ENCODE measurements at regions not wholly inside any gene's neighbourhood (a gene's known extent, or its start where the extent isn't known, plus 50 kb on each side); places are given as distances from the start of the nearest gene placed in this dataset.

DNA sequence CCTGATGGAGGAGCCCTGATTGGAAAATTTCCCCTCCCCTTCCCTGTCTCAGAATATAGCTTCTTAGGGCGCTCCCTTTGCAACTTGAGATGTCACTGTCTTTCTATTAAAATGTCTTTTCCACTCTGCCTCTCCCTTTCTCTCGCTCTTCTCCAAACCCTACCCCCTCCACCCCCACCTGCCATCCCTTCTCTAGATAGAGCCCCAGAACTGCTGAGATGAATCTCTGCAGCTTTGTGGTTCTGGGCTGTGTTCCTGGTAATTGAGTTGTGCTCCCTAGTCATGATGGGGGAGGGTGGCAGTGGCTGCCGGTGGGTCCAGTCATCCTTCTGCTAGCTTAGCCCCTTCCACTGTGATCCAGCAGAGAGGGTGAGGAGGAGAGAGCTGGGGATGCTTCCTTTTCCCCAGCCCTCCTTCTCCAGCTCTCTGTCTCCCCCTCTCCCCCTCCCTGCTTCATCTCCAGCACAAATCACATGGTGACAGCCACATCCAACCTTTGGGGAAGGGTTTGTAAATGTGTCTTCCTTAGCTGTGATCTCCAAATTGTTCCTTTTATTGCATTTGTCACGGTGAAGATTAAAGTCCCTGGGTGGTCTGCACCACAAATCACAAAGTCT, 50.8 kb upstream of the BTRC start (continued):
- TF ChIP-seq, protein P1, sequence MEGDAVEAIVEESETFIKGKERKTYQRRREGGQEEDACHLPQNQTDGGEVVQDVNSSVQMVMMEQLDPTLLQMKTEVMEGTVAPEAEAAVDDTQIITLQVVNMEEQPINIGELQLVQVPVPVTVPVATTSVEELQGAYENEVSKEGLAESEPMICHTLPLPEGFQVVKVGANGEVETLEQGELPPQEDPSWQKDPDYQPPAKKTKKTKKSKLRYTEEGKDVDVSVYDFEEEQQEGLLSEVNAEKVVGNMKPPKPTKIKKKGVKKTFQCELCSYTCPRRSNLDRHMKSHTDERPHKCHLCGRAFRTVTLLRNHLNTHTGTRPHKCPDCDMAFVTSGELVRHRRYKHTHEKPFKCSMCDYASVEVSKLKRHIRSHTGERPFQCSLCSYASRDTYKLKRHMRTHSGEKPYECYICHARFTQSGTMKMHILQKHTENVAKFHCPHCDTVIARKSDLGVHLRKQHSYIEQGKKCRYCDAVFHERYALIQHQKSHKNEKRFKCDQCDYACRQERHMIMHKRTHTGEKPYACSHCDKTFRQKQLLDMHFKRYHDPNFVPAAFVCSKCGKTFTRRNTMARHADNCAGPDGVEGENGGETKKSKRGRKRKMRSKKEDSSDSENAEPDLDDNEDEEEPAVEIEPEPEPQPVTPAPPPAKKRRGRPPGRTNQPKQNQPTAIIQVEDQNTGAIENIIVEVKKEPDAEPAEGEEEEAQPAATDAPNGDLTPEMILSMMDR (conservative IDR thresholded peaks at IDR 0.05; ENCODE audit: low read depth in 2 of 2), result no peak
- no peak for TF ChIP-seq NANOG (IDR thresholded peaks at IDR 0.05; ENCODE audit: borderline replicate concordance)
- no peak for TF ChIP-seq POLR2AphosphoS5 (IDR thresholded peaks at IDR 0.05; ENCODE audit: low read depth)
- no peak for TF ChIP-seq CREB1 (CRISPR knock-in tag; IDR thresholded peaks at IDR 0.05; ENCODE audit: low read depth)
- no peak for TF ChIP-seq EZH2 (IDR thresholded peaks at IDR 0.05; ENCODE audit: low read depth, unreplicated experiment)

Measured in GM23338 (cell line).